Panc1 (cell line): ENCODE measurements at regions not wholly inside any gene's neighbourhood (a gene's known extent, or its start where the extent isn't known, plus 50 kb on each side); places are given as distances from the start of the nearest gene placed in this dataset.

Experiments
- POLR2AphosphoS5 ChIP-seq: IDR thresholded peaks from 2 replicates; pipeline ENCODE4 v1.6.1; 2012; ENCODE audit warnings: mild to moderate bottlenecking, low read depth, low read length, moderate library complexity
- TCF7L2 ChIP-seq: IDR thresholded peaks from 2 replicates; pipeline ENCODE4 v1.6.1; 2011; ENCODE audit warnings: mild to moderate bottlenecking, low read depth, low read length, inconsistent platforms
- TF ChIP-seq, protein P1 (sequence below): fragments of 450-650 bp; IDR thresholded peaks from 2 replicates; pipeline ENCODE4 v1.5.1; 2017; ENCODE audit warnings: mild to moderate bottlenecking
- TF ChIP-seq, protein P2 (sequence below), 2 experiments: IDR thresholded peaks; 2 replicates each; pipeline ENCODE4 v1.6.1; 2011 to 2012; ENCODE audit warnings: low read depth in 2 of 2, control low read depth in 1 of 2, low read length in 1 of 2, mild to moderate bottlenecking in 1 of 2, moderate library complexity in 1 of 2; ENCODE audit not compliant: insufficient read depth in 1 of 2

DNA sequence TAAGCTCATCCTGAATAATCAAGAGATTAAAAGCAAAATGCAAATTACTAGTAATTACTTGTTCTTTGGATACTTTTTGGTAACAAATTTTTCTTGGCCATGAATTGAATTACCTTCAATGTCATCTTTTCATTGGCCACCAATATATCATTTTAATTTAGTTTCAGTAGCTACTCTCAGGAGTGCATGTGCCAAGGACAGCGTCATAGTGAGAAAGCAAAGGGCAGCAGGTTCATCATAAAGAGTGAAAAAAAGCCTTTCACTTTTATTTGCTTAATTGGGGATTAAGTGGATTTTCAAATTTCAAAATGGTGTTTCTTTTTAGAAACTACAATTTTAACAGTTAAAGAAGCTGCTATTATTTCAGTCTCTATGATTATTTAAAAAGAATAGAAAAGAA lies 815.2 kb downstream of the NR4A2 start:
- TF ChIP-seq, protein P1, sequence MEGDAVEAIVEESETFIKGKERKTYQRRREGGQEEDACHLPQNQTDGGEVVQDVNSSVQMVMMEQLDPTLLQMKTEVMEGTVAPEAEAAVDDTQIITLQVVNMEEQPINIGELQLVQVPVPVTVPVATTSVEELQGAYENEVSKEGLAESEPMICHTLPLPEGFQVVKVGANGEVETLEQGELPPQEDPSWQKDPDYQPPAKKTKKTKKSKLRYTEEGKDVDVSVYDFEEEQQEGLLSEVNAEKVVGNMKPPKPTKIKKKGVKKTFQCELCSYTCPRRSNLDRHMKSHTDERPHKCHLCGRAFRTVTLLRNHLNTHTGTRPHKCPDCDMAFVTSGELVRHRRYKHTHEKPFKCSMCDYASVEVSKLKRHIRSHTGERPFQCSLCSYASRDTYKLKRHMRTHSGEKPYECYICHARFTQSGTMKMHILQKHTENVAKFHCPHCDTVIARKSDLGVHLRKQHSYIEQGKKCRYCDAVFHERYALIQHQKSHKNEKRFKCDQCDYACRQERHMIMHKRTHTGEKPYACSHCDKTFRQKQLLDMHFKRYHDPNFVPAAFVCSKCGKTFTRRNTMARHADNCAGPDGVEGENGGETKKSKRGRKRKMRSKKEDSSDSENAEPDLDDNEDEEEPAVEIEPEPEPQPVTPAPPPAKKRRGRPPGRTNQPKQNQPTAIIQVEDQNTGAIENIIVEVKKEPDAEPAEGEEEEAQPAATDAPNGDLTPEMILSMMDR, result no peak
- no peak for TF ChIP-seq POLR2AphosphoS5
- TF ChIP-seq, protein P2, sequence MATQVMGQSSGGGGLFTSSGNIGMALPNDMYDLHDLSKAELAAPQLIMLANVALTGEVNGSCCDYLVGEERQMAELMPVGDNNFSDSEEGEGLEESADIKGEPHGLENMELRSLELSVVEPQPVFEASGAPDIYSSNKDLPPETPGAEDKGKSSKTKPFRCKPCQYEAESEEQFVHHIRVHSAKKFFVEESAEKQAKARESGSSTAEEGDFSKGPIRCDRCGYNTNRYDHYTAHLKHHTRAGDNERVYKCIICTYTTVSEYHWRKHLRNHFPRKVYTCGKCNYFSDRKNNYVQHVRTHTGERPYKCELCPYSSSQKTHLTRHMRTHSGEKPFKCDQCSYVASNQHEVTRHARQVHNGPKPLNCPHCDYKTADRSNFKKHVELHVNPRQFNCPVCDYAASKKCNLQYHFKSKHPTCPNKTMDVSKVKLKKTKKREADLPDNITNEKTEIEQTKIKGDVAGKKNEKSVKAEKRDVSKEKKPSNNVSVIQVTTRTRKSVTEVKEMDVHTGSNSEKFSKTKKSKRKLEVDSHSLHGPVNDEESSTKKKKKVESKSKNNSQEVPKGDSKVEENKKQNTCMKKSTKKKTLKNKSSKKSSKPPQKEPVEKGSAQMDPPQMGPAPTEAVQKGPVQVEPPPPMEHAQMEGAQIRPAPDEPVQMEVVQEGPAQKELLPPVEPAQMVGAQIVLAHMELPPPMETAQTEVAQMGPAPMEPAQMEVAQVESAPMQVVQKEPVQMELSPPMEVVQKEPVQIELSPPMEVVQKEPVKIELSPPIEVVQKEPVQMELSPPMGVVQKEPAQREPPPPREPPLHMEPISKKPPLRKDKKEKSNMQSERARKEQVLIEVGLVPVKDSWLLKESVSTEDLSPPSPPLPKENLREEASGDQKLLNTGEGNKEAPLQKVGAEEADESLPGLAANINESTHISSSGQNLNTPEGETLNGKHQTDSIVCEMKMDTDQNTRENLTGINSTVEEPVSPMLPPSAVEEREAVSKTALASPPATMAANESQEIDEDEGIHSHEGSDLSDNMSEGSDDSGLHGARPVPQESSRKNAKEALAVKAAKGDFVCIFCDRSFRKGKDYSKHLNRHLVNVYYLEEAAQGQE (IDR thresholded peaks at IDR 0.05; ENCODE audit: insufficient read depth in 1 of 2, low read depth in 2 of 2, low read length in 1 of 2), result no peak
- no peak for TF ChIP-seq TCF7L2
